VCaP (cell line): ENCODE measurements at regions not wholly inside any gene's neighbourhood (a gene's known extent, or its start where the extent isn't known, plus 50 kb on each side); places are given as distances from the start of the nearest gene placed in this dataset.

Experiments
- H3K27ac ChIP-seq: fragments of 450-650 bp; 2 replicates; pipeline ENCODE4 v1.5.1; 2017
- TF ChIP-seq, protein P1 (sequence below): fragments of 450-650 bp; conservative IDR thresholded peaks from 2 replicates; pipeline ENCODE4 v1.5.1; 2017; ENCODE audit warnings: mild to moderate bottlenecking, moderate library complexity

DNA sequence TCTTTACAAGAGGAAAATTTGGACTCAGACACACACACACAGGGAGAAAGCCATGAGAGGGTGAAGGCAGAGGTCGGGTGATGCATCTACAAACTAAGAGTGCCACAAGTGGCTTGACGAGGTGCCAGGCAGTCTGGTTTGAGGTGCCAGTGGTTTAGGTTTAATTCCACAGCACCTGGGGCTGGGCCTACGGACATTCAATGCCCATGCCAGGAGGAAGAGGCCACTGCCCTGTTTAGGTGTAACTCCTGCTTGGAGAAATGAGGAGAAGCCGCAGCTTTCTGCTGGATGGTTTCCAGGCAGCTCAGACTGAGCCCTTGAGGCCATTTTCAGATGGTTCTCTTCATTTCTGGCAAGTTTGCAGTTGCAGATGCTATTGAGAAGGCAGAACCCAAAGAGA is 83.6 kb downstream of the HTR5A start:
- no peak overlapping the region for H3K27ac ChIP-seq
- TF ChIP-seq, protein P1, sequence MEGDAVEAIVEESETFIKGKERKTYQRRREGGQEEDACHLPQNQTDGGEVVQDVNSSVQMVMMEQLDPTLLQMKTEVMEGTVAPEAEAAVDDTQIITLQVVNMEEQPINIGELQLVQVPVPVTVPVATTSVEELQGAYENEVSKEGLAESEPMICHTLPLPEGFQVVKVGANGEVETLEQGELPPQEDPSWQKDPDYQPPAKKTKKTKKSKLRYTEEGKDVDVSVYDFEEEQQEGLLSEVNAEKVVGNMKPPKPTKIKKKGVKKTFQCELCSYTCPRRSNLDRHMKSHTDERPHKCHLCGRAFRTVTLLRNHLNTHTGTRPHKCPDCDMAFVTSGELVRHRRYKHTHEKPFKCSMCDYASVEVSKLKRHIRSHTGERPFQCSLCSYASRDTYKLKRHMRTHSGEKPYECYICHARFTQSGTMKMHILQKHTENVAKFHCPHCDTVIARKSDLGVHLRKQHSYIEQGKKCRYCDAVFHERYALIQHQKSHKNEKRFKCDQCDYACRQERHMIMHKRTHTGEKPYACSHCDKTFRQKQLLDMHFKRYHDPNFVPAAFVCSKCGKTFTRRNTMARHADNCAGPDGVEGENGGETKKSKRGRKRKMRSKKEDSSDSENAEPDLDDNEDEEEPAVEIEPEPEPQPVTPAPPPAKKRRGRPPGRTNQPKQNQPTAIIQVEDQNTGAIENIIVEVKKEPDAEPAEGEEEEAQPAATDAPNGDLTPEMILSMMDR, result no peak

- TF ChIP-seq, protein P1, result no peak
- H3K27ac ChIP-seq, result no peak overlapping the region
Observed at GRCh38 chr7:155154586-155154985, 84.5 kb downstream of the HTR5A start.

GRCh38 chr7:155161690-155162089 is 91.6 kb downstream of the HTR5A start:
- H3K27ac ChIP-seq, result no peak overlapping the region
- TF ChIP-seq, protein P1, result no peak

DNA sequence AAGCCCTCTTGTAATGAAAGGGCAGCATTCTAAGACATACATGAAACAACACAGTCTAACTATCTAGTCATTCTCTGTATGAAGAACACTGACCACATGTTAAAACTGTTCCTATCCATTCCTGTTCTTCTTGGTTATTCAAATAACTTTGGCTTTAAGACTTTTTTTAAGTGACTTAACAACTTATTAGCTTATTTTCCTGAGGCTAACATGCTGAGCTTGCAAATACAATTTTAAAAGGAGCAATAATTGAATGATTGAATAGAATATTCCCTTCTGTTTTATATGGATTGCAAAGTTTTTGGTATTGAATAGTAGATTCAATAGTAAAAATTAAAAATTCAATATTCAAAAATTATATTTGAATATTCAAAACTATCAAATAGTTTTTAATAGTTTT is 92.3 kb downstream of the HTR5A start:
- H3K27ac ChIP-seq, result no peak overlapping the region
- TF ChIP-seq, protein P1, result no peak

DNA sequence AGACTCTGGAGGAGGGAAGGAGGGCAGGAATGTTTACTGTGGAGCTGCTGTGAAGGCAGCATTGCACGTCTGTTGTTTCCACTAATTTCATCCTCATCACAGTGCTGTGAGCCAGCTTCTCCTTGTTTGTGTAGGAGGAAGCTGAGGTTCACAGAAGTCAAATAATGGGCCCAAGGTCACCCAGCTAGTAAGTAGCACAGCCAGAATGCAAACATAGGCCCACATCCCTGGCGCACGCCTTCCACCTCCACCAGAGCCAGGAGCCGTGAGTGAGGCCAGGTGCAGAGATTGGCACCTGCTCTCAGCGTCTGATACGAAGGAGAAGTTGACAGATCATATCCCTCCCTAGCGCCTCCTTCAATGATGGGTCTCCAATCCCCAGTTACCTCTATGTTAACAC is 93.6 kb downstream of the HTR5A start:
- TF ChIP-seq, protein P1, result no peak
- no peak overlapping the region for H3K27ac ChIP-seq

DNA sequence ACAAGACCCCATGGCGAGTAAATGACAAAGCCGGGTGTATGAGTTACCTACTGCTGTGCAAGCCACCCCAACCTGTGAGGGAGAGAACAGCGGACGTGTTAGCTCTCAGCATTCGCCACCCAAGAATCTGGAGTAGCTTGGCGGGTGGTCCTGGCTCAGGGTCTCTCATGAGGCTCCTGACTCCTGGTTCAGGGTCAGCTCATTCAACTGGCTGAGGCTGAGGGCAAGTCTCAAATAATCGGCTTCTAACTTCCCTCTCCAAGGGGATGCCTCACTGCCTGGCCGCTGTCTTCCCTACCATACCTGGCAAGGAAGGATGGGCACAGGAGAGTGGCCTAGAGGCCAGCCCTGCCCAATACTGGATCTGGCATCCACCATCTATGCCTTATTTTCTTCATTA is 94.2 kb downstream of the HTR5A start:
- no peak overlapping the region for H3K27ac ChIP-seq
- TF ChIP-seq, protein P1, result no peak

DNA sequence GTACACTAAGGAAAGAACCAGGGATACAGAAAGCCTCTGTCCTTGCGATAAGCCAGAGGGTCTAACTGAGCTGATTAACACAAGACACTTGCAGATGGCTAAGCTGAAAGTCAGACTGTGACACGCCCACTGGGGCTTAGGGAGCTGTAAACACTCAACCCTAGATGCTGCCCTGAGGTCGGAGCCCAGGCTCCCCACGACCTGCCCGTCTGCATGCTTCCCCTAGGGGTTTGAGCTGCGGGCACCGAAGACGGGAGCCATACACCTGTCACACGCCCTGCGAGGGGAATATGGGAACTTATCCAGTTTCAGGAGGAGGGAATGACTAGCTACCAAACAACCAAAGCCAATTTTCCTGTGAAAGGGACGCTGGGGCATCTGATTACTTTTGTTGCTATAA is 96.0 kb downstream of the HTR5A start:
- TF ChIP-seq, protein P1, result no peak
- H3K27ac ChIP-seq, result no peak overlapping the region
